ENCODE measurements at regions not wholly inside any gene's neighbourhood (a gene's known extent, or its start where the extent isn't known, plus 50 kb on each side); places are given as distances from the start of the nearest gene placed in this dataset.

DNA sequence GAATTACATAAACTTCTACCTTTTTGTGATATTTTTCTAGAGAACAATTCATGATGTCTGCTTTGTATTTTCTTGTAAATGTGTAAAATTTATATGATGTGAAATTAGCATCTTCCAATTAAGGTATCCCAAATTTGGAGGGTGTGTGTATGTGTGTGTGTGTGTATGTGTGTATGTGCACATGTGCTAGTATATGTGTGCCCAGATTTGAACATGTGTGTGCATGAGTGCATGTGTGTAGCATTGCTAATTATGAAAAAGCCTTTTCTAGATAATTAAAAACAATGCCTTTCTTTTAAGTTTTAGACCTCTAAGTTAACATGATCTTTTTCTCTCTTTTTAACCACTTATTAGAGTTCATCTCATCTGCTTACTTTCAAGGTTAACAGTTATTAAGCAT is 208.0 kb upstream of the SPOPL start:
- H3K27me3 ChIP-seq (ENCODE audit: control insufficient read depth in 3 of 3, insufficient read depth in 3 of 3, low read depth in 1 of 3, low read length in 3 of 3), result no peaks in the 10 kb centered on the region
- H3K4me2 ChIP-seq (ENCODE audit: insufficient read depth, low read length, poor library complexity, severe bottlenecking), result no peak overlapping the region
- no peak overlapping the region for H4K91ac ChIP-seq (ENCODE audit: low read depth, low read length, poor library complexity)
- no peak for DNase-seq (ENCODE audit: low spot score)
- no peak overlapping the region for H2AK5ac ChIP-seq (ENCODE audit: low read depth, low read length)
- H2BK5ac ChIP-seq (ENCODE audit: low read length), result no peak overlapping the region
- no peaks in the 10 kb centered on the region for H3K4me1 ChIP-seq (ENCODE audit: control insufficient read depth in 2 of 2, insufficient read depth in 1 of 2, low read depth in 1 of 2, low read length in 2 of 2)
- no peaks in the 10 kb centered on the region for H3K9me3 ChIP-seq (replicated peaks in 1 of 2; ENCODE audit: control insufficient read depth in 2 of 2, insufficient read depth in 1 of 2, low read depth in 1 of 2, low read length in 2 of 2)
- no peak overlapping the region for H3K23ac ChIP-seq (ENCODE audit: low read depth, low read length, poor library complexity)
- H3K36me3 ChIP-seq (replicated peaks in 1 of 2; ENCODE audit: control insufficient read depth in 2 of 2, insufficient read depth in 2 of 2, low read length in 2 of 2), result no peaks in the 10 kb centered on the region
- no peak overlapping the region for H2BK15ac ChIP-seq (ENCODE audit: low read length)
- no peak overlapping the region for H2AFZ ChIP-seq (ENCODE audit: low read length)
- H2BK12ac ChIP-seq (ENCODE audit: low read length), result no peak overlapping the region
- no peak overlapping the region for H3K4ac ChIP-seq (ENCODE audit: low read length)
- H3K14ac ChIP-seq (ENCODE audit: low read length), result no peak overlapping the region
- no peak overlapping the region for H3K9ac ChIP-seq (ENCODE audit: low read depth, low read length, poor library complexity)
- H3K4me3 ChIP-seq (ENCODE audit: low read length in 2 of 2), result no peak overlapping the region
- H4K8ac ChIP-seq (ENCODE audit: low read depth, low read length), result no peak overlapping the region
- H3K27ac ChIP-seq (replicated peaks; ENCODE audit: low read length), result no peak overlapping the region
- H3K79me1 ChIP-seq (ENCODE audit: low read depth, low read length), result no peaks in the 10 kb centered on the region
- no peak overlapping the region for H2BK120ac ChIP-seq (ENCODE audit: low read depth, low read length)
- no peak overlapping the region for H3K18ac ChIP-seq (ENCODE audit: low read length)

DNA sequence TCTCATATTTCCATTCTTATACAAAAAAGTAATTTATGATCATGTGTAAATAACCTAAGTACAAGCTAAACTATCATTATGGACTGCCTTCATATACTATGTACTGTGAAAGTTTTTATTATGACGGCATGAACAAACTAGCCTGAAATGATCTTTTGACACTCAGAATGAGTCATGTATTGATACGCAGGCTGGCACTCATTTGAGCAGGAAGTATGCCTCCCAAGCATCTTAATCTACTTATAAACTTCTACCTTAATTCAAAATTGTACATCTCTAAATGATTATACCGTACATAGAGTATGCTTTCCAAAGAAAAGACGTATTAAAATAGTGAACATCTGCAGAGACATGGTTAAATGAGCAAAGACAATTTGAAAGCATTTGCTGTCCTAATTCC is 207.1 kb upstream of the SPOPL start:
- Histone ChIP-seq H3K14ac (ENCODE audit: low read length) (no peak overlapping the region), H3K27ac (replicated peaks; ENCODE audit: low read length) (no peak overlapping the region), H4K8ac (ENCODE audit: low read depth, low read length) (no peak overlapping the region), H2AK5ac (ENCODE audit: low read depth, low read length) (no peak overlapping the region), H3K4me2 (ENCODE audit: insufficient read depth, low read length, poor library complexity, severe bottlenecking) (no peak overlapping the region), H3K27me3 (ENCODE audit: control insufficient read depth in 3 of 3, insufficient read depth in 3 of 3, low read depth in 1 of 3, low read length in 3 of 3) (no peaks in the 10 kb centered on the region), H3K23ac (ENCODE audit: low read depth, low read length, poor library complexity) (no peak overlapping the region), H2AFZ (ENCODE audit: low read length) (no peak overlapping the region), H2BK12ac (ENCODE audit: low read length) (no peak overlapping the region), H2BK120ac (ENCODE audit: low read depth, low read length) (no peak overlapping the region), H3K9ac (ENCODE audit: low read depth, low read length, poor library complexity) (no peak overlapping the region), H3K4me1 (ENCODE audit: control insufficient read depth in 2 of 2, insufficient read depth in 1 of 2, low read depth in 1 of 2, low read length in 2 of 2) (no peaks in the 10 kb centered on the region), H4K91ac (ENCODE audit: low read depth, low read length, poor library complexity) (no peak overlapping the region), H3K79me1 (ENCODE audit: low read depth, low read length) (no peaks in the 10 kb centered on the region), H3K9me3 (replicated peaks in 1 of 2; ENCODE audit: control insufficient read depth in 2 of 2, insufficient read depth in 1 of 2, low read depth in 1 of 2, low read length in 2 of 2) (no peaks in the 10 kb centered on the region), H3K4ac (ENCODE audit: low read length) (no peak overlapping the region), H2BK5ac (ENCODE audit: low read length) (no peak overlapping the region), H2BK15ac (ENCODE audit: low read length) (no peak overlapping the region), H3K36me3 (replicated peaks in 1 of 2; ENCODE audit: control insufficient read depth in 2 of 2, insufficient read depth in 2 of 2, low read length in 2 of 2) (no peaks in the 10 kb centered on the region), H3K4me3 (ENCODE audit: low read length in 2 of 2) (no peak overlapping the region), H3K18ac (ENCODE audit: low read length) (no peak overlapping the region)
- no CpG with 5 or more reads among the region's 4 CpGs for WGBS, 2 donors (ENCODE audit: extremely low coverage in 2 of 2, insufficient read length in 2 of 2, insufficient replicate concordance in 1 of 2)
- DNase-seq (ENCODE audit: low spot score), result no peak

DNA sequence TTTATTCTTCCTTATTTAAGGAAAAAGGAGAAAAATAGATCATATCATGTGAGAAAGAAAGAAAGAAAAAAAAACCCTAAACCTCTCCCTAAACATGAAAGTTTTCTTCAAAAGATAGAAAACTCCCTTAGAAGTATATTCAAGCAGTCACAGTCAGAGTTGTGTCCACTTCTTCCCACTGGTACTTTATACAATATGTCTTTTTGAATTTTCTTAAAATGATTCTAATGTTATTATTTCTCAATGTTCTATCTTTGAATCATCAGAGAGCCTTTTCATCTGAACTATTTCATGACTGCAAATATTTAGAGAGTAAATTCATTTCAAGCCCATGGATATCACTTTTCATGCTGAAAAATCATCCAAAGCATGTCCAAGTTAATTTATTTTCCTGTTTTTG is 205.2 kb upstream of the SPOPL start:
- no peak overlapping the region for H4K91ac ChIP-seq (ENCODE audit: low read depth, low read length, poor library complexity)
- H3K18ac ChIP-seq (ENCODE audit: low read length), result no peak overlapping the region
- H3K27me3 ChIP-seq (ENCODE audit: control insufficient read depth in 3 of 3, insufficient read depth in 3 of 3, low read depth in 1 of 3, low read length in 3 of 3), result no peaks in the 10 kb centered on the region
- H3K4me3 ChIP-seq (ENCODE audit: low read length in 2 of 2), result no peak overlapping the region
- no peak overlapping the region for H4K8ac ChIP-seq (ENCODE audit: low read depth, low read length)
- DNase-seq (ENCODE audit: low spot score), result no peak
- H2AFZ ChIP-seq (ENCODE audit: low read length), result no peak overlapping the region
- no peak overlapping the region for H3K14ac ChIP-seq (ENCODE audit: low read length)
- no peaks in the 10 kb centered on the region for H3K4me1 ChIP-seq (ENCODE audit: control insufficient read depth in 2 of 2, insufficient read depth in 1 of 2, low read depth in 1 of 2, low read length in 2 of 2)
- no peak overlapping the region for H2BK5ac ChIP-seq (ENCODE audit: low read length)
- no peaks in the 10 kb centered on the region for H3K9me3 ChIP-seq (replicated peaks in 1 of 2; ENCODE audit: control insufficient read depth in 2 of 2, insufficient read depth in 1 of 2, low read depth in 1 of 2, low read length in 2 of 2)
- H3K9ac ChIP-seq (ENCODE audit: low read depth, low read length, poor library complexity), result no peak overlapping the region
- no peak overlapping the region for H2BK120ac ChIP-seq (ENCODE audit: low read depth, low read length)
- no peak overlapping the region for H2BK12ac ChIP-seq (ENCODE audit: low read length)
- no peak overlapping the region for H3K4me2 ChIP-seq (ENCODE audit: insufficient read depth, low read length, poor library complexity, severe bottlenecking)
- H3K79me1 ChIP-seq (ENCODE audit: low read depth, low read length), result no peaks in the 10 kb centered on the region
- no peak overlapping the region for H3K27ac ChIP-seq (replicated peaks; ENCODE audit: low read length)
- no peaks in the 10 kb centered on the region for H3K36me3 ChIP-seq (replicated peaks in 1 of 2; ENCODE audit: control insufficient read depth in 2 of 2, insufficient read depth in 2 of 2, low read length in 2 of 2)
- H2BK15ac ChIP-seq (ENCODE audit: low read length), result no peak overlapping the region
- H2AK5ac ChIP-seq (ENCODE audit: low read depth, low read length), result no peak overlapping the region
- H3K23ac ChIP-seq (ENCODE audit: low read depth, low read length, poor library complexity), result no peak overlapping the region
- no peak overlapping the region for H3K4ac ChIP-seq (ENCODE audit: low read length)

- Histone ChIP-seq H3K27me3 (ENCODE audit: control insufficient read depth in 3 of 3, insufficient read depth in 3 of 3, low read depth in 1 of 3, low read length in 3 of 3) (no peaks in the 10 kb centered on the region), H3K4me2 (ENCODE audit: insufficient read depth, low read length, poor library complexity, severe bottlenecking) (no peak overlapping the region), H3K9me3 (replicated peaks in 1 of 2; ENCODE audit: control insufficient read depth in 2 of 2, insufficient read depth in 1 of 2, low read depth in 1 of 2, low read length in 2 of 2) (no peaks in the 10 kb centered on the region), H3K18ac (ENCODE audit: low read length) (no peak overlapping the region), H3K14ac (ENCODE audit: low read length) (no peak overlapping the region), H3K79me1 (ENCODE audit: low read depth, low read length) (no peaks in the 10 kb centered on the region), H2BK5ac (ENCODE audit: low read length) (no peak overlapping the region), H3K23ac (ENCODE audit: low read depth, low read length, poor library complexity) (no peak overlapping the region), H3K4me1 (ENCODE audit: control insufficient read depth in 2 of 2, insufficient read depth in 1 of 2, low read depth in 1 of 2, low read length in 2 of 2) (no peaks in the 10 kb centered on the region), H2AK5ac (ENCODE audit: low read depth, low read length) (no peak overlapping the region), H3K4me3 (ENCODE audit: low read length in 2 of 2) (no peak overlapping the region), H4K91ac (ENCODE audit: low read depth, low read length, poor library complexity) (no peak overlapping the region), H2BK15ac (ENCODE audit: low read length) (no peak overlapping the region), H2BK12ac (ENCODE audit: low read length) (no peak overlapping the region), H4K8ac (ENCODE audit: low read depth, low read length) (no peak overlapping the region), H2AFZ (ENCODE audit: low read length) (no peak overlapping the region), H2BK120ac (ENCODE audit: low read depth, low read length) (no peak overlapping the region), H3K36me3 (replicated peaks in 1 of 2; ENCODE audit: control insufficient read depth in 2 of 2, insufficient read depth in 2 of 2, low read length in 2 of 2) (no peaks in the 10 kb centered on the region), H3K27ac (replicated peaks; ENCODE audit: low read length) (no peak overlapping the region), H3K4ac (ENCODE audit: low read length) (no peak overlapping the region), H3K9ac (ENCODE audit: low read depth, low read length, poor library complexity) (no peak overlapping the region)
- no CpG with 5 or more reads among the region's 11 CpGs for WGBS, 2 donors (ENCODE audit: extremely low coverage in 2 of 2, insufficient read length in 2 of 2, insufficient replicate concordance in 1 of 2)
- no peak for DNase-seq (ENCODE audit: low spot score)
These were observed 203.3 kb upstream of the SPOPL start for GRCh38 chr2:138298120-138298814.

Measured in neuronal stem cell (in vitro differentiated cells).